Bronchial epithelial cell (primary cell): ENCODE measurements at regions not wholly inside any gene's neighbourhood (a gene's known extent, or its start where the extent isn't known, plus 50 kb on each side); places are given as distances from the start of the nearest gene placed in this dataset.

ENCODE experiments used
- DNase-seq: peaks from one replicate; pipeline ENCODE4 v3.0.0-alpha.2; 2010; ENCODE audit warnings: low read depth
- FAIRE-seq: peaks from 2 replicates; lab custom pipeline; 2011; peaks lifted over from hg19 to GRCh38; lab: Jason Lieb, UNC
- H3K27me3 ChIP-seq: 2 replicates; pipeline ENCODE4 v1.5.1; 2011; ENCODE audit warnings: low read length; ENCODE audit not compliant: control insufficient read depth, insufficient read depth
- H3K36me3 ChIP-seq: 2 replicates; pipeline ENCODE4 v1.5.1; 2011; ENCODE audit warnings: low read length; ENCODE audit not compliant: control insufficient read depth, insufficient read depth
- H3K4me3 ChIP-seq: 2 replicates; pipeline ENCODE4 v1.5.1; 2011; ENCODE audit warnings: mild to moderate bottlenecking, low read depth, low read length, control low read depth
- TF ChIP-seq, protein P1 (sequence below): IDR thresholded peaks from 2 replicates; pipeline ENCODE4 v1.5.1; 2011; ENCODE audit warnings: mild to moderate bottlenecking, moderate library complexity, low read length, control low read depth, inconsistent platforms; ENCODE audit not compliant: insufficient read depth, severe bottlenecking

- H3K36me3 ChIP-seq = no peaks in the 10 kb centered on the region
- no peaks in the 10 kb centered on the region for H3K27me3 ChIP-seq
- no peak overlapping the region for H3K4me3 ChIP-seq
- no peak for DNase-seq
- TF ChIP-seq, protein P1, sequence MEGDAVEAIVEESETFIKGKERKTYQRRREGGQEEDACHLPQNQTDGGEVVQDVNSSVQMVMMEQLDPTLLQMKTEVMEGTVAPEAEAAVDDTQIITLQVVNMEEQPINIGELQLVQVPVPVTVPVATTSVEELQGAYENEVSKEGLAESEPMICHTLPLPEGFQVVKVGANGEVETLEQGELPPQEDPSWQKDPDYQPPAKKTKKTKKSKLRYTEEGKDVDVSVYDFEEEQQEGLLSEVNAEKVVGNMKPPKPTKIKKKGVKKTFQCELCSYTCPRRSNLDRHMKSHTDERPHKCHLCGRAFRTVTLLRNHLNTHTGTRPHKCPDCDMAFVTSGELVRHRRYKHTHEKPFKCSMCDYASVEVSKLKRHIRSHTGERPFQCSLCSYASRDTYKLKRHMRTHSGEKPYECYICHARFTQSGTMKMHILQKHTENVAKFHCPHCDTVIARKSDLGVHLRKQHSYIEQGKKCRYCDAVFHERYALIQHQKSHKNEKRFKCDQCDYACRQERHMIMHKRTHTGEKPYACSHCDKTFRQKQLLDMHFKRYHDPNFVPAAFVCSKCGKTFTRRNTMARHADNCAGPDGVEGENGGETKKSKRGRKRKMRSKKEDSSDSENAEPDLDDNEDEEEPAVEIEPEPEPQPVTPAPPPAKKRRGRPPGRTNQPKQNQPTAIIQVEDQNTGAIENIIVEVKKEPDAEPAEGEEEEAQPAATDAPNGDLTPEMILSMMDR = no peak
- FAIRE-seq = no peak
These were observed 117.4 kb upstream of the AFF2 start for GRCh38 chrX:148382983-148383382.

DNA sequence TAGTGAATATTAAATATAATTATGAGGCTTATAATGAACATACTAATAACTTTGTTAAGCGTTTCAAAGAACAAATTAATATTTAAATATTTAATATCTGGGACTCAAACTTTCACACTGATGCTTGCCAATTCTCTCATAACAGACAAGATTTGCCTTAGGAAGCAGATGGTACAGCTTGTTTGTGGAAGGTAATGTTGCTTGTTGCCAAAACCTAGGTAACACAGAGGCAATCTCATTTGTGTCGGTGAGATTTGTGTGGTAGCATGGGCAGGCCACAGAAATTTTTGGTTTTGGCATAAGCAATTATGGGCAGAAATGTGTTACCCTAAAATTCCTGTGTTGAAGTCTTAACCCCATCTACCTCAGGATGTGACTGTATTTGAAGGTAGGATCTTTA is 114.9 kb upstream of the AFF2 start:
- FAIRE-seq = no peak

GRCh38 chrX:148389629-148390028 is 110.8 kb upstream of the AFF2 start:
- FAIRE-seq (no peak), DNase-seq (no peak)
- Histone ChIP-seq H3K4me3 (no peak overlapping the region), H3K36me3 (no peaks in the 10 kb centered on the region), H3K27me3 (no peaks in the 10 kb centered on the region)
- TF ChIP-seq, protein P1 = no peak

More for the DNA sequence above, 114.9 kb upstream of the AFF2 start:
- no peak for DNase-seq
- TF ChIP-seq, protein P1 = no peak
- H3K27me3 ChIP-seq = no peaks in the 10 kb centered on the region
- no peak overlapping the region for H3K4me3 ChIP-seq
- H3K36me3 ChIP-seq = no peaks in the 10 kb centered on the region

- Histone ChIP-seq H3K27me3 (no peaks in the 10 kb centered on the region), H3K4me3 (no peak overlapping the region), H3K36me3 (no peaks in the 10 kb centered on the region)
- TF ChIP-seq, protein P1 = no peak
- DNase-seq (peak; percentile 66), FAIRE-seq (no peak)
These were observed 88.4 kb upstream of the AFF2 start for GRCh38 chrX:148412006-148412405.

DNA sequence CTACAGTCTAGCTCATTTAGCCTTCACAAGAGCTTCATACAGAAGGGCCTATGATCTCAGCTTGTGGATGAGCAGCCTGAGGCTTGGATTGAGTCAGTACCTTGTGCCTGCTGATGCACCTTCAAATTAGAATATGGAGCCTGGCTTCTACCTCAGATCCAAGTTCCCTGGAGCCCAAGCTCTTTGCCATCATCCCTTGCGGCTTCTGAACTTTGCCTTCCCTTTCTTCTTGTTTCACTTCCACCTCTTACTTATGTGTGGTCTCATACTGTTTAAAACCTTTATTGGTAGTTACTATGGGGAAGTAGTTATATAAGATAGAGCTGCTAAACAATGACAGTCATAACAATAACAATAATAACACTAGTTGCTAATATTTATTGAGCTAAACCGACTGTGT is 84.3 kb upstream of the AFF2 start:
- FAIRE-seq (no peak), DNase-seq (peak; percentile 22)
- Histone ChIP-seq H3K27me3 (no peaks in the 10 kb centered on the region), H3K4me3 (no peak overlapping the region), H3K36me3 (no peaks in the 10 kb centered on the region)
- TF ChIP-seq, protein P1 = no peak

- no peak for FAIRE-seq
- DNase-seq = peak; percentile 65
- no peak overlapping the region for H3K4me3 ChIP-seq
- no peaks in the 10 kb centered on the region for H3K36me3 ChIP-seq
- TF ChIP-seq, protein P1 = no peak
- H3K27me3 ChIP-seq = no peaks in the 10 kb centered on the region
These were observed 83.5 kb upstream of the AFF2 start for GRCh38 chrX:148416931-148417330.
